SK-N-SH (cell line): ENCODE measurements at regions not wholly inside any gene's neighbourhood (a gene's known extent, or its start where the extent isn't known, plus 50 kb on each side); places are given as distances from the start of the nearest gene placed in this dataset.

Experiments
- CTCF ChIA-PET: fragments of 300-600, 350-600 bp; formaldehyde crosslinking; extraction: SDS; loops from one replicate; lab custom pipeline; 2021; lab: Yijun Ruan, JAX
- POLR2A ChIA-PET: fragments of 350-600 bp; sonication (Branson Sonifier 250); formaldehyde crosslinking; extraction: SDS; loops from one replicate; lab custom pipeline; 2020; ENCODE audit warnings: antibody characterized with exemption, inconsistent platforms; lab: Yijun Ruan, JAX
- DNase-seq: peaks from one replicate; pipeline ENCODE4 v3.0.0; 2012
- H2AFZ ChIP-seq: fragments of 200-600 bp; sonication (generic); 2 replicates; pipeline ENCODE4 v1.8.1; 2016; ENCODE audit warnings: antibody characterized with exemption, mild to moderate bottlenecking, low read depth
- H3F3A ChIP-seq: fragments of 200-600 bp; sonication (generic); replicated peaks from 2 replicates; pipeline ENCODE3; 2016; ENCODE audit warnings: antibody characterized with exemption, mild to moderate bottlenecking; ENCODE audit not compliant: insufficient read depth
- H3K27ac ChIP-seq, 2 experiments: fragments of 200-500 bp in 1 of 2; fragments of 200-600 bp in 1 of 2; sonication (Bioruptor generic) in 1 of 2; sonication (generic), shearing (Covaris generic) in 1 of 2; 2 replicates each; pipeline versions ENCODE4 v1.5.1 to v1.6.1; 2014 to 2016; ENCODE audit warnings: low read depth in 2 of 2, inconsistent platforms in 1 of 2, low read length in 1 of 2, mild to moderate bottlenecking in 1 of 2, mixed read lengths in 1 of 2
- H3K27me3 ChIP-seq: fragments of 200-600 bp; sonication (generic), shearing (Covaris generic); 2 replicates; pipeline ENCODE4 v1.6.1; 2016; ENCODE audit warnings: mixed run types; ENCODE audit not compliant: insufficient read depth
- H3K36me3 ChIP-seq, 2 experiments: fragments of 200-500 bp in 1 of 2; fragments of 200-600 bp in 1 of 2; sonication (Bioruptor generic) in 1 of 2; sonication (generic) in 1 of 2; replicated peaks in 1 of 2; 2 replicates each; pipeline versions ENCODE3 to v1.5.1; 2014 to 2016; ENCODE audit warnings: low read length in 1 of 2, mild to moderate bottlenecking in 1 of 2; ENCODE audit not compliant: insufficient read depth in 2 of 2, control insufficient read depth in 1 of 2
- H3K4me1 ChIP-seq, 2 experiments: fragments of 200-500 bp in 1 of 2; fragments of 200-600 bp in 1 of 2; sonication (Bioruptor generic) in 1 of 2; sonication (generic), shearing (Covaris generic) in 1 of 2; 2 replicates each; pipeline versions ENCODE4 v1.5.1 to v1.6.1; 2014 to 2016; ENCODE audit warnings: low read depth in 1 of 2, low read length in 1 of 2, mixed run types in 1 of 2; ENCODE audit not compliant: insufficient read depth in 2 of 2, control insufficient read depth in 1 of 2
- H3K4me2 ChIP-seq: fragments of 200-600 bp; sonication (generic), shearing (Covaris generic); 2 replicates; pipeline ENCODE4 v1.6.1; 2017; ENCODE audit warnings: mixed run types
- H3K4me3 ChIP-seq, 2 experiments: fragments of 200-500 bp in 1 of 2; fragments of 200-600 bp in 1 of 2; sonication (Bioruptor generic) in 1 of 2; sonication (generic), shearing (Covaris generic) in 1 of 2; 2 replicates each; pipeline versions ENCODE4 v1.5.1 to v1.8.1; 2014 to 2016; ENCODE audit warnings: low read depth in 2 of 2, inconsistent platforms in 1 of 2, low read length in 1 of 2, mild to moderate bottlenecking in 1 of 2, mixed read lengths in 1 of 2, moderate library complexity in 1 of 2
- H3K79me2 ChIP-seq: fragments of 200-600 bp; sonication (generic); 2 replicates; pipeline ENCODE4 v1.8.1; 2017; ENCODE audit warnings: mild to moderate bottlenecking; ENCODE audit not compliant: insufficient read depth
- H3K9ac ChIP-seq: fragments of 200-600 bp; sonication (generic); 2 replicates; pipeline ENCODE4 v1.6.1; 2017; ENCODE audit warnings: mixed run types
- H3K9me2 ChIP-seq: fragments of 200-600 bp; sonication (generic); 2 replicates; pipeline ENCODE4 v1.6.1; 2017; ENCODE audit warnings: mixed run types
- H3K9me3 ChIP-seq: fragments of 200-600 bp; sonication (generic); 2 replicates; pipeline ENCODE4 v1.6.1; 2017; ENCODE audit warnings: mixed run types, mild to moderate bottlenecking, moderate library complexity
- H4K20me1 ChIP-seq: fragments of 200-600 bp; sonication (generic); 2 replicates; pipeline ENCODE4 v1.6.1; 2017; ENCODE audit warnings: mild to moderate bottlenecking, mixed run types; ENCODE audit not compliant: insufficient read depth
- EP300 ChIP-seq, 2 experiments: IDR thresholded peaks; 2 replicates each; pipeline versions ENCODE4 v1.4.0 to v1.6.1; 2012; ENCODE audit warnings: borderline replicate concordance in 1 of 2, low read depth in 1 of 2, low read length in 1 of 2
- EZH2phosphoT487 ChIP-seq: fragments of 200-600 bp; sonication (generic); IDR thresholded peaks from 2 replicates; pipeline ENCODE4 v1.6.1; 2017; ENCODE audit warnings: low read depth, mixed run types, mild to moderate bottlenecking, antibody characterized with exemption, moderate library complexity, borderline replicate concordance
- FOSL2 ChIP-seq: IDR thresholded peaks from 2 replicates; pipeline ENCODE4 v1.4.0; 2012; ENCODE audit warnings: low read depth, mild to moderate bottlenecking, moderate library complexity, borderline replicate concordance
- FOXJ3 ChIP-seq: sonication (generic); formaldehyde crosslinking; IDR thresholded peaks from 2 replicates; pipeline ENCODE4 v1.5.1; 2020; ENCODE audit warnings: mild to moderate bottlenecking, missing genetic modification reagents
- FOXM1 ChIP-seq: IDR thresholded peaks from 2 replicates; pipeline ENCODE4 v1.4.0; 2012; ENCODE audit warnings: low read depth, mild to moderate bottlenecking
- GABPA ChIP-seq: IDR thresholded peaks from 2 replicates; pipeline ENCODE4 v1.4.0; 2012; ENCODE audit warnings: low read depth, mild to moderate bottlenecking
- JUND ChIP-seq: IDR thresholded peaks from 2 replicates; pipeline ENCODE4 v1.4.0; 2012
- NFIC ChIP-seq: IDR thresholded peaks from 2 replicates; pipeline ENCODE4 v1.4.0; 2012; ENCODE audit warnings: borderline replicate concordance
- NRF1 ChIP-seq: IDR thresholded peaks from 2 replicates; pipeline ENCODE4 v1.6.1; 2012; ENCODE audit warnings: low read depth, mild to moderate bottlenecking, low read length
- POLR2AphosphoS5 ChIP-seq: IDR thresholded peaks from 2 replicates; pipeline ENCODE4 v1.6.1; 2012; ENCODE audit warnings: low read depth, low read length
- RAD21 ChIP-seq: IDR thresholded peaks from 2 replicates; pipeline ENCODE4 v1.6.1; 2012; ENCODE audit warnings: mild to moderate bottlenecking, low read length
- RXRA ChIP-seq: IDR thresholded peaks from 2 replicates; pipeline ENCODE4 v1.4.0; 2012; ENCODE audit warnings: low read depth, mild to moderate bottlenecking, borderline replicate concordance
- SIN3A ChIP-seq: IDR thresholded peaks from 2 replicates; pipeline ENCODE4 v1.6.1; 2012; ENCODE audit warnings: low read depth, mild to moderate bottlenecking, low read length, moderate library complexity, borderline replicate concordance
- SMC3 ChIP-seq: IDR thresholded peaks from 2 replicates; pipeline ENCODE4 v1.6.1; 2012; ENCODE audit warnings: low read depth, low read length, improper control_type of control experiment
- TCF12 ChIP-seq: IDR thresholded peaks from 2 replicates; pipeline ENCODE4 v1.4.0; 2012
- WGBS: methylation state at CpG from one replicate; pipeline ENCODE4 v1.1.6; 2017; ENCODE audit warnings: low lambda C conversion rate; 5-methylcytosine and 5-hydroxymethylcytosine counted together
- TF ChIP-seq, protein P1 (sequence below): IDR thresholded peaks from 2 replicates; pipeline ENCODE4 v1.6.1; 2012; ENCODE audit warnings: mild to moderate bottlenecking, low read depth, low read length, moderate library complexity
- TF ChIP-seq, protein P2 (sequence below): IDR thresholded peaks from 2 replicates; pipeline ENCODE4; 2012
- TF ChIP-seq, protein P3 (sequence below): fragments of 200-600 bp; sonication (generic); IDR thresholded peaks from 2 replicates; pipeline ENCODE4 v1.6.1; 2017; ENCODE audit warnings: antibody characterized with exemption, mild to moderate bottlenecking, moderate library complexity

DNA sequence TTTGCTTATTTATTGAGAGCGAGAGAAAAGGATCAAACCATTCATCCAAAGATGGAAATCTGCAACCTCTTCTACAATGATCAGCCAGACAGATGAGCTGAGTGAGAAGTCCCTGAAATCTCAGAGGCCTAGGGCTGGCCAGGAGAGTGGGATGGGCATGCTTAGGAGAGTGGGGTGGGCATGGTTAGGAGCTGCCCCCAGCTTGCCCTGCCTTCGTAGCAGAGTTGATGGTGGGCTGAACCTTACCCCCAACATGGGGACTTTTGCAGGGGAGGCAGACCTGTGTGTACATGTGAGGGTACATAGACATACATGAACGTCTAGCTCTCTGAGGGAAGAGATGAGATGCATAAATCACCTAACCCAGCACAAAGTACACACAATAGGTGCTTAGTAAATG lies 95.7 kb upstream of the ESRRB start:
- TF ChIP-seq FOXM1 (no peak), SIN3A (no peak)
- ChIA-PET CTCF (interaction anchor here (1.0 kb wide), 1 partner anchor 230 kb away, joined by 3 read pairs; no protein-coding TSS in a partner anchor), POLR2A (no interaction called here)
- no peaks in the 10 kb centered on the region for H3K79me2 ChIP-seq
- H3K27ac ChIP-seq = no peak overlapping the region
- no peaks in the 10 kb centered on the region for H4K20me1 ChIP-seq
- no peaks in the 10 kb centered on the region for H3K27me3 ChIP-seq
- no peak overlapping the region for H3K4me2 ChIP-seq
- H2AFZ ChIP-seq = no peak overlapping the region
- H3K9me2 ChIP-seq = no peaks in the 10 kb centered on the region
- no peak for DNase-seq
- no peaks in the 10 kb centered on the region for H3F3A ChIP-seq
- H3K9ac ChIP-seq = no peak overlapping the region
- no peaks in the 10 kb centered on the region for H3K36me3 ChIP-seq
- no peaks in the 10 kb centered on the region for H3K4me1 ChIP-seq
- H3K4me3 ChIP-seq = no peak overlapping the region
- 6% methylated on average over 3 of the region's 3 CpGs for WGBS
- no peaks in the 10 kb centered on the region for H3K9me3 ChIP-seq

DNA sequence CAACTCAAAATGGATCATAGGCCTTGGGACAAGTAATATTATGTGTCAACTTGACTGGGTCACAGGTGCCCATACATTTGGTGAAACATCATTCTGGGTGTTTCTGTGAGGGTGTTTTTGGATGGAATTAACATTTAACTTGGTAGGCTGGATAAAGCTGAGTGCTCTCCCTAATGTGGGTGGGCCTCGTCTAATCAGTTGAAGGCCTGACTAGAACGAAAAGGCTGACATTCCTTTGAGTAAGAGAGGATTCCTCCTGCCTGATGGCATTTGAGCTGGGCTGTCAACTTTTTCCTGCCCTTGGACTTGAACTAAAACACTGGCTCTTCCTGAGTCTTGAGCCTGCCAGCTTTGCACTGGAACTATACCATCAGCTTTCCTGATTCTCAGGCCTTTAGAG lies 93.4 kb upstream of the ESRRB start:
- H3K4me2 ChIP-seq = no peak overlapping the region
- WGBS = 30% methylated on average over 2 of the region's 2 CpGs
- no peak overlapping the region for H2AFZ ChIP-seq
- no peak overlapping the region for H3K27ac ChIP-seq
- no peak overlapping the region for H3K9ac ChIP-seq
- H3K79me2 ChIP-seq = no peaks in the 10 kb centered on the region
- no peak for DNase-seq
- H3K4me3 ChIP-seq = no peak overlapping the region
- H4K20me1 ChIP-seq = no peaks in the 10 kb centered on the region
- TF ChIP-seq FOSL2 (no peak), GABPA (no peak), NRF1 (no peak)
- TF ChIP-seq, protein P1, sequence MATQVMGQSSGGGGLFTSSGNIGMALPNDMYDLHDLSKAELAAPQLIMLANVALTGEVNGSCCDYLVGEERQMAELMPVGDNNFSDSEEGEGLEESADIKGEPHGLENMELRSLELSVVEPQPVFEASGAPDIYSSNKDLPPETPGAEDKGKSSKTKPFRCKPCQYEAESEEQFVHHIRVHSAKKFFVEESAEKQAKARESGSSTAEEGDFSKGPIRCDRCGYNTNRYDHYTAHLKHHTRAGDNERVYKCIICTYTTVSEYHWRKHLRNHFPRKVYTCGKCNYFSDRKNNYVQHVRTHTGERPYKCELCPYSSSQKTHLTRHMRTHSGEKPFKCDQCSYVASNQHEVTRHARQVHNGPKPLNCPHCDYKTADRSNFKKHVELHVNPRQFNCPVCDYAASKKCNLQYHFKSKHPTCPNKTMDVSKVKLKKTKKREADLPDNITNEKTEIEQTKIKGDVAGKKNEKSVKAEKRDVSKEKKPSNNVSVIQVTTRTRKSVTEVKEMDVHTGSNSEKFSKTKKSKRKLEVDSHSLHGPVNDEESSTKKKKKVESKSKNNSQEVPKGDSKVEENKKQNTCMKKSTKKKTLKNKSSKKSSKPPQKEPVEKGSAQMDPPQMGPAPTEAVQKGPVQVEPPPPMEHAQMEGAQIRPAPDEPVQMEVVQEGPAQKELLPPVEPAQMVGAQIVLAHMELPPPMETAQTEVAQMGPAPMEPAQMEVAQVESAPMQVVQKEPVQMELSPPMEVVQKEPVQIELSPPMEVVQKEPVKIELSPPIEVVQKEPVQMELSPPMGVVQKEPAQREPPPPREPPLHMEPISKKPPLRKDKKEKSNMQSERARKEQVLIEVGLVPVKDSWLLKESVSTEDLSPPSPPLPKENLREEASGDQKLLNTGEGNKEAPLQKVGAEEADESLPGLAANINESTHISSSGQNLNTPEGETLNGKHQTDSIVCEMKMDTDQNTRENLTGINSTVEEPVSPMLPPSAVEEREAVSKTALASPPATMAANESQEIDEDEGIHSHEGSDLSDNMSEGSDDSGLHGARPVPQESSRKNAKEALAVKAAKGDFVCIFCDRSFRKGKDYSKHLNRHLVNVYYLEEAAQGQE = no peak
- ChIA-PET POLR2A (no interaction called here), CTCF (interaction anchor here (1.2 to 1.4 kb wide), 2 partner anchors 70 to 232 kb away, joined by 4 to 6 read pairs; no protein-coding TSS in a partner anchor)
- H3K9me2 ChIP-seq = no peaks in the 10 kb centered on the region
- H3K9me3 ChIP-seq = no peaks in the 10 kb centered on the region
- no peaks in the 10 kb centered on the region for H3F3A ChIP-seq
- H3K36me3 ChIP-seq = no peaks in the 10 kb centered on the region
- no peaks in the 10 kb centered on the region for H3K4me1 ChIP-seq
- H3K27me3 ChIP-seq = no peaks in the 10 kb centered on the region

DNA sequence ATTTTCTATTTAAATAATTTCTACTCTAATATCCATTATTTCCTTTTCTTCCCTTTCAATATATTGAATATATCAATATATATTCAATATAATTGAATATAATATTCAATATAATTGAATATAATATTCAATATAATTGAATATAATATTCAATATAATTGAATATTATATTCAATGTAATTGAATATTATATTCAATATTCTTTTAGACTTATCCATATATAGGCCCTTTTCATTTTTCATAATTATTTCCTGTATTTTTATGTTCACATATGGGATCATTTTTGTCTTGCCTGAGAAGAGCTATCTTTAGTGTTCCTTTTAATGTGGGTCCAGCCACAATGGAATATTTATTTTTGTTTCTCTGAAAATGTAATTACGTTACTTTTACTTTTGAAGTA lies 88.9 kb upstream of the ESRRB start:
- ChIA-PET CTCF (no interaction called here), POLR2A (no interaction called here)
- Histone ChIP-seq H3K9ac (no peak overlapping the region), H4K20me1 (no peaks in the 10 kb centered on the region), H3K4me2 (no peak overlapping the region), H3K79me2 (no peaks in the 10 kb centered on the region), H3F3A (no peaks in the 10 kb centered on the region), H3K27ac (no peak overlapping the region), H3K36me3 (no peaks in the 10 kb centered on the region), H3K4me1 (no peaks in the 10 kb centered on the region), H3K27me3 (no peaks in the 10 kb centered on the region; the same call in 1 of the 2 replicates), H3K4me3 (no peak overlapping the region), H2AFZ (no peak overlapping the region), H3K9me3 (no peaks in the 10 kb centered on the region), H3K9me2 (no peaks in the 10 kb centered on the region)
- no peak for DNase-seq
- WGBS = 84% methylated on average over 1 of the region's 1 CpG
- no peak for TF ChIP-seq RAD21
- no peak for TF ChIP-seq EZH2phosphoT487
- TF ChIP-seq JUND = no peak
- no peak for TF ChIP-seq RXRA
- no peak for TF ChIP-seq POLR2AphosphoS5
- TF ChIP-seq FOXM1 = no peak
- no peak for TF ChIP-seq FOXJ3
- TF ChIP-seq NFIC = no peak
- no peak for TF ChIP-seq EP300 (IDR thresholded peaks at IDR 0.05; ENCODE audit: borderline replicate concordance in 1 of 2, low read depth in 1 of 2, low read length in 1 of 2)
- TF ChIP-seq, protein P2, sequence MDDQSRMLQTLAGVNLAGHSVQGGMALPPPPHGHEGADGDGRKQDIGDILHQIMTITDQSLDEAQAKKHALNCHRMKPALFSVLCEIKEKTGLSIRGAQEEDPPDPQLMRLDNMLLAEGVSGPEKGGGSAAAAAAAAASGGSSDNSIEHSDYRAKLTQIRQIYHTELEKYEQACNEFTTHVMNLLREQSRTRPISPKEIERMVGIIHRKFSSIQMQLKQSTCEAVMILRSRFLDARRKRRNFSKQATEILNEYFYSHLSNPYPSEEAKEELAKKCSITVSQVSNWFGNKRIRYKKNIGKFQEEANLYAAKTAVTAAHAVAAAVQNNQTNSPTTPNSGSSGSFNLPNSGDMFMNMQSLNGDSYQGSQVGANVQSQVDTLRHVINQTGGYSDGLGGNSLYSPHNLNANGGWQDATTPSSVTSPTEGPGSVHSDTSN = no peak
- no peak for TF ChIP-seq TCF12
- TF ChIP-seq, protein P3, sequence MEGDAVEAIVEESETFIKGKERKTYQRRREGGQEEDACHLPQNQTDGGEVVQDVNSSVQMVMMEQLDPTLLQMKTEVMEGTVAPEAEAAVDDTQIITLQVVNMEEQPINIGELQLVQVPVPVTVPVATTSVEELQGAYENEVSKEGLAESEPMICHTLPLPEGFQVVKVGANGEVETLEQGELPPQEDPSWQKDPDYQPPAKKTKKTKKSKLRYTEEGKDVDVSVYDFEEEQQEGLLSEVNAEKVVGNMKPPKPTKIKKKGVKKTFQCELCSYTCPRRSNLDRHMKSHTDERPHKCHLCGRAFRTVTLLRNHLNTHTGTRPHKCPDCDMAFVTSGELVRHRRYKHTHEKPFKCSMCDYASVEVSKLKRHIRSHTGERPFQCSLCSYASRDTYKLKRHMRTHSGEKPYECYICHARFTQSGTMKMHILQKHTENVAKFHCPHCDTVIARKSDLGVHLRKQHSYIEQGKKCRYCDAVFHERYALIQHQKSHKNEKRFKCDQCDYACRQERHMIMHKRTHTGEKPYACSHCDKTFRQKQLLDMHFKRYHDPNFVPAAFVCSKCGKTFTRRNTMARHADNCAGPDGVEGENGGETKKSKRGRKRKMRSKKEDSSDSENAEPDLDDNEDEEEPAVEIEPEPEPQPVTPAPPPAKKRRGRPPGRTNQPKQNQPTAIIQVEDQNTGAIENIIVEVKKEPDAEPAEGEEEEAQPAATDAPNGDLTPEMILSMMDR = no peak
- no peak for TF ChIP-seq SMC3
